AG09309 (cell line): ENCODE measurements at regions not wholly inside any gene's neighbourhood (a gene's known extent, or its start where the extent isn't known, plus 50 kb on each side); places are given as distances from the start of the nearest gene placed in this dataset.
"Not testable (repeated sequence)": the region's sequence is repeated elsewhere in the genome, so short reads cannot be mapped to it uniquely, and the experiment has no call there.

Source experiments
- DNase-seq: peaks from one replicate; pipeline ENCODE4 v3.0.0-alpha.2; 2010; ENCODE audit warnings: low read depth
- H3K4me3 ChIP-seq: 2 replicates; pipeline ENCODE4 v1.5.1; 2011; ENCODE audit warnings: mild to moderate bottlenecking, low read depth, low read length, moderate library complexity; ENCODE audit not compliant: control insufficient read depth
- TF ChIP-seq, protein P1 (sequence below): IDR thresholded peaks from 2 replicates; pipeline ENCODE4 v1.5.1; 2011; ENCODE audit warnings: mild to moderate bottlenecking, low read depth, low read length, inconsistent platforms; ENCODE audit not compliant: insufficient read depth, control insufficient read depth; ENCODE audit errors: missing control alignments

DNA sequence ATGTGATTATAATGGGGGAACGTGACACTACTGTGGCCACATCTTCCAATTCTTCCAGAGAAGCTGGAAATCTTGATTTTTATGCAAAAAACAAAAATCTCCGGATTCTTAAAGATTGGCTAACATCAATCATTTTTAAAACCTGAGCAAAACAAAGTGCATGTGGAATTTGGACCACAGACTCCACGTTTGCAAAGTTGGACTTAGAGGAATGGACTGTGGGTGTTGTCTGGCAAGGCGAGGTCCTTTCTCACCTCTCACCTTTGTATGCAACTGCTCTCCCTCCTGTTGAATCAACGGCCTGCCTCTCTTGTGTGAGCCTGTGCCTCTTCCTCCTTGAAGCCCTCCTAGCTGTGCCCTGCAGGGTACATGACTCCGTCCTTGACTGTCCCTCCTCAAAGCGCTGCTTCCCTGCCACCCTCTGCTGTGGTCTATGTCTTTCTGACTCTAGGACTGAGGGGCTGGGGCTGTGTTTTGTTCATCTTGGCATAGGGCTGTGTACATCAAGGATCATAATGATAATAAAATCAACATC is 122.4 kb downstream of the PHETA1 start:
- no peak for DNase-seq
- H3K4me3 ChIP-seq, result no peak overlapping the region
- TF ChIP-seq, protein P1, sequence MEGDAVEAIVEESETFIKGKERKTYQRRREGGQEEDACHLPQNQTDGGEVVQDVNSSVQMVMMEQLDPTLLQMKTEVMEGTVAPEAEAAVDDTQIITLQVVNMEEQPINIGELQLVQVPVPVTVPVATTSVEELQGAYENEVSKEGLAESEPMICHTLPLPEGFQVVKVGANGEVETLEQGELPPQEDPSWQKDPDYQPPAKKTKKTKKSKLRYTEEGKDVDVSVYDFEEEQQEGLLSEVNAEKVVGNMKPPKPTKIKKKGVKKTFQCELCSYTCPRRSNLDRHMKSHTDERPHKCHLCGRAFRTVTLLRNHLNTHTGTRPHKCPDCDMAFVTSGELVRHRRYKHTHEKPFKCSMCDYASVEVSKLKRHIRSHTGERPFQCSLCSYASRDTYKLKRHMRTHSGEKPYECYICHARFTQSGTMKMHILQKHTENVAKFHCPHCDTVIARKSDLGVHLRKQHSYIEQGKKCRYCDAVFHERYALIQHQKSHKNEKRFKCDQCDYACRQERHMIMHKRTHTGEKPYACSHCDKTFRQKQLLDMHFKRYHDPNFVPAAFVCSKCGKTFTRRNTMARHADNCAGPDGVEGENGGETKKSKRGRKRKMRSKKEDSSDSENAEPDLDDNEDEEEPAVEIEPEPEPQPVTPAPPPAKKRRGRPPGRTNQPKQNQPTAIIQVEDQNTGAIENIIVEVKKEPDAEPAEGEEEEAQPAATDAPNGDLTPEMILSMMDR, result no peak

DNA sequence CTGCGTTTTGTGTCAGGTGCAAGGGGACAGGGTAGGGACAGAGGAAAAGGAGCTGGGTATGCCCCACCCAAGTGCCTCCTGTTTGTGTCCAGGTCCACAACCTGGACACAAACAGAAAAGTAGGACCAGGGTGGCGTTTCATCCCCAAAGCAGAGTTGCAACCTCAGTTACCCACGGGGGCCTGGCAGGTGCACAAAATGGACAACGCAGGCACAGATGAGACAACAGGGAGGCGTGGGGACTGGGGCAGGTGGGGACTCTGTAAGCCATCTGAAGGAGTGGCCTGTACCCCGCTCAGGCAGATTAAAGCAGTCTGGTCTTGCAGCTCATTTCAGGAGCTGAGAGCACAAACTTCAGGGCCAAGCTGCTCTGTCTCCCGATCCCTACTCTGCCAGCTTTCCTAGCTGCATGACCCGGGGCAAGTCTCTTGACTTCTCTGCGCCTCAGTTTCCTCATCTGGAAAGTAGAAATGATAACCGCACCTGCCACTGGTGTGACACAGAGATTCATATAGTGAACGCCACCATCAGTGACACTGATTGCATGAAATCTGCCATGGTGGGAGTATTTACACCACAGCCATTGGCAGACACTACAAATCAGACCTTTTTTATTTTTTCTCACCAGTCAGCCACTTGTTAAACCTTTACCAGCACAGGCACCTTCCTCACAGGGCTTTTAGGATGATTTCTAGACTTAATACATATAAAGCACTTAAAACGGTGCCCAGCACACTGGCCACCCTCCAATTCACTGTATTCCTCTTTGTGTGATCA is 123.0 kb downstream of the PHETA1 start:
- H3K4me3 ChIP-seq, result no peak overlapping the region
- no peak for DNase-seq
- TF ChIP-seq, protein P1, result no peak

DNA sequence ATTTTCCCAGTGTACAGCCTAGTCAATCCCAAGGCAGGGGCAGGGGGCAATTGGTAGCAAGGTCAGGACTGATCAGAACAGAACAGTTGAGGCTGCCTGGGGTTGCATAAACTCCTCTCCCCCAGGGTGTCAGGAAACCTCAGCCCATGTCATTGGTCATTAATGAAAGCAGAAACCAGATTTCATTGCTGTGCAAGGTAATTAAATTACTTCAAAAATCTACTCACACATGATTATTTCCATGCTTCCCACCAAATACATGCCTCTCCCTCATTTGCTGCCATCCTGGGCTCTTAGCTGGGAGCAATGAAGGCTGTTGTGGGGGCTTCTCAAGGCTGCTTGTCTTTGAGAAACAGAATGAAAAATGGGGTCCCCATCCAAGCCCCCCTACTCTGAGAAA is 124.2 kb downstream of the PHETA1 start:
- no peak overlapping the region for H3K4me3 ChIP-seq
- TF ChIP-seq, protein P1, result no peak
- no peak for DNase-seq

DNA sequence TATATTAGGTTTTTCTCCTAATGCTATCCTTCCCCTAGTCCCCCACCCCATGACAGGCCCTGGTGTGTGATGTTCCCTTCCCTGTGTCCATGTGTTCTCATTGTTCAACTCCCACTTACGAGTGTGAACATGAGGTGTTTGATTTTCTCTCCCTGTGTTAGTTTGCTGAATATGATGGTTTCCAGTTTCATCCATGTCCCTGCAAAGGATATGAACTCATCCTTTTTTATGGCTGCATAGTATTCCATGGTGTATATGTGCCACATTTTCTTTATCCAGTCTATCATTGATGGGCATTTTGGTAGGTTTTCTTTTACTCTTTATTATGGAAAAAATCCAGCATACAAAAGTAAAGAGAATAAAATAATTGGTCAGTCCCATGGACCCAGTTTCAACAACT is 126.1 kb downstream of the PHETA1 start:
- not testable (repeated sequence) for DNase-seq, H3K4me3 ChIP-seq

DNA sequence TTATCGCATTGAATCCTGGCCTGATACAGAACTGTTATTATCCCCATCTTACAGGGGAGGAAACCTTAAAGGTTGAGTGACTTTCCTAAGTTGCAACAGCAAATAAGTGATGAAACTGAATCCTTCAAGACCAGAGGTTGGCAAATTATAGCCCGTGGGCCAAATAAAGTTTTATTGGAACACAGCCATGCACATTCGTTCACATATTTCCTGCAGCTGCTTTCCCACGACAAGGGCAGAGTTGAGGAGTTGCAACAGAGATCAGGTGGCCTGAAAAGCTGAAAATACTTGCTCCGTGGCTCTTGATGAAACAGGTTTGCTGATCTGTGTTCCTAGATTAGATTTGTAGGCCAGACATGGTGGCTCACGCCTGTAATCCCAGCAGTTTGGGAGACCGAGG is 126.7 kb downstream of the PHETA1 start:
- TF ChIP-seq, protein P1, result no peak
- no peak overlapping the region for H3K4me3 ChIP-seq
- no peak for DNase-seq

DNA sequence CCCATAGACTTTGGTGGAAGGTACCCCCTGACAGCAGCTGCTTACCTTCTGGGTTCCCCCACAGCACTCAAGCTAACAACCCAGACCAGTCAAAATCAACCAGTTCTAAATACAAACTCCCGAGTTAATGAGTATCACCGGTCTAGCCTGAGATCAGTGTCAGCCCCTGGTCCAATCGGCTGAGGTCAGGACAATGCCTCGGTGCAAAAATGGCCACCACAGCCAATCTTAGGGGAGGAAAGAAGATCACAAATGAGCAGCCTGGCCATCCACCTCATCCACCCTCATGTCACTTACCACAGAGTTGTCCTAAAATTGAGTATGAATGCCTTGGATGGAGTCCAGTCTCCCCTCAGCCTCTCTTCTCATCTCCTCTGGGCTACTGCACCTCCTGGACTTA is 128.5 kb downstream of the PHETA1 start:
- H3K4me3 ChIP-seq, result no peak overlapping the region
- DNase-seq, result no peak
- TF ChIP-seq, protein P1, result no peak

DNA sequence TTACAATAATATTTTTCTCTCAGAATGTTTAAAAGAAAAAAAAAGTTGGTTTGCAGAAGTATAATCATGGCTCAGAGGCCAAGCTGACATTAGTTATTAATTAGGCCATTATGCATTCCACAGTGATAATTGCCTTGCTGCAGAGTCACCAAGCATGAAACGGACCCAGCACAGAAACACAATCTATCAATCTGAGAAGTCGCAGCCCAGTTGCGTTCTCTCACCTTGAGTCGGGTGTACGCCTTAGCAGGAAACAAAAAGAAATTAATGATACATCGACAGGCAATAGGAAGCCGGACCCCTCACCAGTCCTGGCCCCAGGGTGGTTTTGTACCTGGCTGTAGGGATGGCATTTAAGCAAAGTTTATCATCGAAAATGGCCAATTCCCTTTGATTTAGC is 129.7 kb downstream of the PHETA1 start:
- TF ChIP-seq, protein P1, result no peak
- no peak overlapping the region for H3K4me3 ChIP-seq
- DNase-seq, result no peak
